ENCODE measurements at regions not wholly inside any gene's neighbourhood (a gene's known extent, or its start where the extent isn't known, plus 50 kb on each side); places are given as distances from the start of the nearest gene placed in this dataset.

- no peak for TF ChIP-seq ZNF687 (IDR thresholded peaks at IDR 0.05)
- no peak for TF ChIP-seq CTCF (IDR thresholded peaks at IDR 0.05 in 2 of 3, conservative IDR thresholded peaks at IDR 0.05 in 1 of 3; ENCODE audit: control insufficient read depth in 2 of 3, extremely low read depth in 1 of 3, insufficient read depth in 1 of 3, low read depth in 3 of 3, low read length in 3 of 3)
- TF ChIP-seq ETV6 (conservative IDR thresholded peaks at IDR 0.05 in 1 of 2, IDR thresholded peaks at IDR 0.05 in 1 of 2; ENCODE audit: borderline replicate concordance in 1 of 2, low read depth in 1 of 2) = no peak
- TF ChIP-seq EZH2 (IDR thresholded peaks at IDR 0.05; ENCODE audit: borderline replicate concordance, control insufficient read depth, low read depth, low read length) = no peak
- TF ChIP-seq POLR2A (IDR thresholded peaks at IDR 0.05; ENCODE audit: low read depth, low read length) = no peak
- no peak for TF ChIP-seq POLR2AphosphoS5 (IDR thresholded peaks at IDR 0.05; ENCODE audit: low read length)
- TF ChIP-seq KDM1A (IDR thresholded peaks at IDR 0.05; ENCODE audit: borderline replicate concordance) = no peak
- TF ChIP-seq MXI1 (IDR thresholded peaks at IDR 0.05; ENCODE audit: low read depth, low read length) = no peak
- no peak for TF ChIP-seq YBX1 (IDR thresholded peaks at IDR 0.05)
- no peak for TF ChIP-seq SKIL (IDR thresholded peaks at IDR 0.05; ENCODE audit: low read depth, poor library complexity, severe bottlenecking)
- no peak for TF ChIP-seq CREM (IDR thresholded peaks at IDR 0.05; ENCODE audit: low read depth)
- no peak for TF ChIP-seq HDAC2 (IDR thresholded peaks at IDR 0.05)
- no peak for TF ChIP-seq MAX (IDR thresholded peaks at IDR 0.05; ENCODE audit: low read depth, low read length)
- no peak for TF ChIP-seq BRCA1 (IDR thresholded peaks at IDR 0.05; ENCODE audit: low read depth, low read length)
Measured at GRCh38 chr12:92326877-92327276, 181.2 kb upstream of the BTG1 start.

Measured in GM12878 (cell line).